ENCODE measurements at regions not wholly inside any gene's neighbourhood (a gene's known extent, or its start where the extent isn't known, plus 50 kb on each side); places are given as distances from the start of the nearest gene placed in this dataset.

DNA sequence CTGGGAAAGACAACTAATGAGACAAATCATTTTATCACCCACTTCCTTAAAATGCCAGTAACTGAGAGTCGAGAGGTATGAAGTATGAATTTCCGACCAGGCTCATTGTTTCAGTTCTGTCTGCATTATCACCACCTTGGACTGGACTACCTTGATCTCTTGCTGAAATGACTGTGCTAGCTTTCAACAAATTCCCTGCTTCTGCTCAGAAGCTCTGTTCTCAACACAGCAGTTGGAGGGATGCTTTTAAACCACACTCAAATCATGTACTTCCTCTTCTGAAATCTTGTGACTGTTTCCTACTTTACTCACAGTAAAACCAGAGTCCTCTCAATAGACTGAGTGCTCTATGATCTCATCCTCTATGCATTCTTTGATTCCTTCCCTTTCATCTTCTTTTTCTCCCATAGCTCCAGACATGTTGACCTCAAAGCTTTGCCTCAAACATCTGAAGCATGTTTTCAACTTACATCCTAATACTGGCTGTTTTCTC, 195.8 kb downstream of the KCNJ2 start:
- no peak for TF ChIP-seq POLR2A (IDR thresholded peaks at IDR 0.05)
- TF ChIP-seq, protein P1, sequence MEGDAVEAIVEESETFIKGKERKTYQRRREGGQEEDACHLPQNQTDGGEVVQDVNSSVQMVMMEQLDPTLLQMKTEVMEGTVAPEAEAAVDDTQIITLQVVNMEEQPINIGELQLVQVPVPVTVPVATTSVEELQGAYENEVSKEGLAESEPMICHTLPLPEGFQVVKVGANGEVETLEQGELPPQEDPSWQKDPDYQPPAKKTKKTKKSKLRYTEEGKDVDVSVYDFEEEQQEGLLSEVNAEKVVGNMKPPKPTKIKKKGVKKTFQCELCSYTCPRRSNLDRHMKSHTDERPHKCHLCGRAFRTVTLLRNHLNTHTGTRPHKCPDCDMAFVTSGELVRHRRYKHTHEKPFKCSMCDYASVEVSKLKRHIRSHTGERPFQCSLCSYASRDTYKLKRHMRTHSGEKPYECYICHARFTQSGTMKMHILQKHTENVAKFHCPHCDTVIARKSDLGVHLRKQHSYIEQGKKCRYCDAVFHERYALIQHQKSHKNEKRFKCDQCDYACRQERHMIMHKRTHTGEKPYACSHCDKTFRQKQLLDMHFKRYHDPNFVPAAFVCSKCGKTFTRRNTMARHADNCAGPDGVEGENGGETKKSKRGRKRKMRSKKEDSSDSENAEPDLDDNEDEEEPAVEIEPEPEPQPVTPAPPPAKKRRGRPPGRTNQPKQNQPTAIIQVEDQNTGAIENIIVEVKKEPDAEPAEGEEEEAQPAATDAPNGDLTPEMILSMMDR (IDR thresholded peaks at IDR 0.05): no peak
